ENCODE measurements at regions not wholly inside any gene's neighbourhood (a gene's known extent, or its start where the extent isn't known, plus 50 kb on each side); places are given as distances from the start of the nearest gene placed in this dataset.

DNA sequence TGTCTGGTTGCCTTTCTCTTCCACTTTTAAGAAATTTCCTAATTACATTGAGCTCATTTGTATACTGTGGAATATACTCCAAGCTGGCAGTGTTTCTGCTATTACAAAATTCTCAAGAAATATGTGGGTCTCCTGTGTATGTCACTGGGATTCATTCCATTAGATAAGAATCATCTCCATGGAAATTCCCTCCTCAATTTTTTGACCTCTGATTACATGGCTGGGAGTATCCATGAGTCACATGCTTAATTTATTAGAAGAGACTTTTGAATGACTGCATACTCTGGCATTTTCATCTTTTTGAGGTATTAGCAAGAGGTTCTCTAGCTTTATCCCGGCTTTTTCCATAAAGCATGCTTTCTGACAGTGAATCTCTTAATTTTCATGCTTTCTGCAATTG, 665.5 kb upstream of the CNTNAP5 start:
- Histone ChIP-seq H3K27me3 (ENCODE audit: insufficient read depth) (no peaks in the 10 kb centered on the region), H3K4me2 (no peak overlapping the region), H3F3A (replicated peaks; ENCODE audit: low read depth) (no peaks in the 10 kb centered on the region), H3K4me3 (no peak overlapping the region), H2AFZ (no peak overlapping the region), H3K79me2 (replicated peaks; ENCODE audit: insufficient read depth) (no peaks in the 10 kb centered on the region), H3K27ac (ENCODE audit: low read depth) (no peak overlapping the region), H3K9me2 (ENCODE audit: insufficient read depth) (no peaks in the 10 kb centered on the region), H4K20me1 (replicated peaks; ENCODE audit: insufficient read depth) (no peaks in the 10 kb centered on the region), H3K4me1 (ENCODE audit: insufficient read depth) (no peaks in the 10 kb centered on the region), H3K36me3 (ENCODE audit: insufficient read depth) (peaks cover 8% of the 10 kb centered on the region)
- Mint-ChIP-seq H3K4me3 (no peak overlapping the region), H3K27ac (no peak overlapping the region), H3K4me1 (no peaks in the 10 kb centered on the region), H3K9me3 (peaks cover 14% of the 10 kb centered on the region; the same call in 2 of the 3 replicates), H3K27me3 (ENCODE audit: insufficient read depth, low read depth, poor library complexity) (no peaks in the 10 kb centered on the region), H3K36me3 (ENCODE audit: low read depth) (peaks cover 11% of the 10 kb centered on the region; the same call in 2 of the 3 replicates)
- no peak for ATAC-seq
- no peak for DNase-seq (ENCODE audit: low spot score)
- TF ChIP-seq REST (IDR thresholded peaks at IDR 0.05; ENCODE audit: unreplicated experiment) (no peak), EZH2 (IDR thresholded peaks at IDR 0.05; ENCODE audit: low read depth, unreplicated experiment) (no peak), ZNF331 (CRISPR knock-in tag; IDR thresholded peaks at IDR 0.05; ENCODE audit: low read depth) (no peak), JUNB (IDR thresholded peaks at IDR 0.05; ENCODE audit: unreplicated experiment) (no peak)

- Mint-ChIP-seq H3K27ac (no peak overlapping the region), H3K4me3 (no peak overlapping the region), H3K27me3 (ENCODE audit: insufficient read depth, low read depth, poor library complexity) (no peaks in the 10 kb centered on the region), H3K4me1 (peaks cover 4% of the 10 kb centered on the region; the same call in 2 of the 3 replicates), H3K9me3 (peaks cover 6% of the 10 kb centered on the region; the same call in 2 of the 3 replicates), H3K36me3 (ENCODE audit: low read depth) (no peaks in the 10 kb centered on the region; the same call in 2 of the 3 replicates)
- Histone ChIP-seq H2AFZ (no peak overlapping the region), H3K79me2 (replicated peaks; ENCODE audit: insufficient read depth) (no peaks in the 10 kb centered on the region), H3K4me2 (no peak overlapping the region), H4K20me1 (replicated peaks; ENCODE audit: insufficient read depth) (no peaks in the 10 kb centered on the region), H3K27me3 (ENCODE audit: insufficient read depth) (no peaks in the 10 kb centered on the region), H3K4me1 (ENCODE audit: insufficient read depth) (no peaks in the 10 kb centered on the region), H3F3A (replicated peaks; ENCODE audit: low read depth) (no peaks in the 10 kb centered on the region), H3K27ac (ENCODE audit: low read depth) (no peak overlapping the region), H3K9me2 (ENCODE audit: insufficient read depth) (no peaks in the 10 kb centered on the region; the same call in 1 of the 2 replicates), H3K4me3 (no peak overlapping the region), H3K36me3 (ENCODE audit: insufficient read depth) (no peaks in the 10 kb centered on the region)
- DNase-seq (ENCODE audit: low spot score), result no peak
- ATAC-seq, result no peak
- no peak for TF ChIP-seq CREB1 (CRISPR knock-in tag; IDR thresholded peaks at IDR 0.05; ENCODE audit: low read depth)
- TF ChIP-seq ZNF331 (CRISPR knock-in tag; IDR thresholded peaks at IDR 0.05; ENCODE audit: low read depth), result no peak
- TF ChIP-seq, protein P1, sequence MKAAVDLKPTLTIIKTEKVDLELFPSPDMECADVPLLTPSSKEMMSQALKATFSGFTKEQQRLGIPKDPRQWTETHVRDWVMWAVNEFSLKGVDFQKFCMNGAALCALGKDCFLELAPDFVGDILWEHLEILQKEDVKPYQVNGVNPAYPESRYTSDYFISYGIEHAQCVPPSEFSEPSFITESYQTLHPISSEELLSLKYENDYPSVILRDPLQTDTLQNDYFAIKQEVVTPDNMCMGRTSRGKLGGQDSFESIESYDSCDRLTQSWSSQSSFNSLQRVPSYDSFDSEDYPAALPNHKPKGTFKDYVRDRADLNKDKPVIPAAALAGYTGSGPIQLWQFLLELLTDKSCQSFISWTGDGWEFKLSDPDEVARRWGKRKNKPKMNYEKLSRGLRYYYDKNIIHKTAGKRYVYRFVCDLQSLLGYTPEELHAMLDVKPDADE (IDR thresholded peaks at IDR 0.05), result no peak
- no peak for TF ChIP-seq ZNF462 (CRISPR knock-in tag; IDR thresholded peaks at IDR 0.05)
Observed at GRCh38 chr2:123362671-123363440, 662.2 kb upstream of the CNTNAP5 start.

Data from GM23338 (cell line).